Stimulated activated memory B cell treated with anti-CD40 and anti-IgM and Interleukin-4, amounts not matched to agents 10 μg/mL and 1 μg/mL and 100 μg/mL, for 72 hours (primary cell): ENCODE measurements at regions not wholly inside any gene's neighbourhood (a gene's known extent, or its start where the extent isn't known, plus 50 kb on each side); places are given as distances from the start of the nearest gene placed in this dataset.

Experiments
- ATAC-seq: fragments of 150-1000 bp; cut with Tn5 transposase; 2 replicates; pipeline ENCODE4 v1.10.0; 2021
- H3K27ac Mint-ChIP-seq: one replicate; pipeline ENCODE4 v1.8.0; 2022; ENCODE audit warnings: mild to moderate bottlenecking, mixed read lengths
- H3K27me3 Mint-ChIP-seq: one replicate; pipeline ENCODE4 v1.8.0; 2022; ENCODE audit warnings: mixed read lengths
- H3K36me3 Mint-ChIP-seq: one replicate; pipeline ENCODE4 v1.8.0; 2022; ENCODE audit warnings: mixed read lengths
- H3K4me1 Mint-ChIP-seq: one replicate; pipeline ENCODE4 v1.8.0; 2022; ENCODE audit warnings: mixed read lengths
- H3K4me3 Mint-ChIP-seq: one replicate; pipeline ENCODE4 v1.8.0; 2022; ENCODE audit warnings: mild to moderate bottlenecking, moderate library complexity, mixed read lengths
- H3K9me3 Mint-ChIP-seq: one replicate; pipeline ENCODE4 v1.8.0; 2022; ENCODE audit warnings: mixed read lengths

GRCh38 chr6:223763-224162 lies 68.5 kb upstream of the DUSP22 start:
- Mint-ChIP-seq H3K36me3 (no peaks in the 10 kb centered on the region), H3K4me3 (no peak overlapping the region), H3K27ac (peak overlapping the region; percentile 7), H3K4me1 (peaks cover 74% of the 10 kb centered on the region), H3K9me3 (no peaks in the 10 kb centered on the region), H3K27me3 (no peaks in the 10 kb centered on the region)
- ATAC-seq = no peak

- H3K9me3 Mint-ChIP-seq = no peaks in the 10 kb centered on the region
- H3K4me3 Mint-ChIP-seq = no peak overlapping the region
- H3K4me1 Mint-ChIP-seq = peaks cover 74% of the 10 kb centered on the region
Measured at GRCh38 chr6:224350-224749, 67.9 kb upstream of the DUSP22 start.

GRCh38 chr6:225121-225721 lies 67.1 kb upstream of the DUSP22 start:
- Mint-ChIP-seq H3K9me3 (no peaks in the 10 kb centered on the region), H3K4me1 (peaks cover 71% of the 10 kb centered on the region), H3K27ac (peak overlapping the region; percentile 84), H3K4me3 (peak overlapping the region; percentile 57), H3K36me3 (no peaks in the 10 kb centered on the region), H3K27me3 (no peaks in the 10 kb centered on the region)
- peak; percentile 70 for ATAC-seq

More at GRCh38 chr6:224350-224749, 67.9 kb upstream of the DUSP22 start:
- no peak for ATAC-seq
- H3K36me3 Mint-ChIP-seq = no peaks in the 10 kb centered on the region
- H3K27ac Mint-ChIP-seq = peak overlapping the region; percentile 84
- H3K27me3 Mint-ChIP-seq = no peaks in the 10 kb centered on the region

GRCh38 chr6:225907-226306 lies 66.4 kb upstream of the DUSP22 start:
- no peak for ATAC-seq
- no peaks in the 10 kb centered on the region for H3K9me3 Mint-ChIP-seq
- H3K27me3 Mint-ChIP-seq = no peaks in the 10 kb centered on the region
- H3K36me3 Mint-ChIP-seq = no peaks in the 10 kb centered on the region
- peak overlapping the region; percentile 84 for H3K27ac Mint-ChIP-seq
- H3K4me3 Mint-ChIP-seq = no peak overlapping the region
- H3K4me1 Mint-ChIP-seq = peaks cover 71% of the 10 kb centered on the region

- Mint-ChIP-seq H3K27ac (peak overlapping the region; percentile 84), H3K4me1 (peaks cover 64% of the 10 kb centered on the region), H3K9me3 (no peaks in the 10 kb centered on the region), H3K27me3 (no peaks in the 10 kb centered on the region), H3K4me3 (no peak overlapping the region), H3K36me3 (no peaks in the 10 kb centered on the region)
- ATAC-seq = peak; percentile 17
Measured at GRCh38 chr6:226516-227073, 65.7 kb upstream of the DUSP22 start.

GRCh38 chr6:227074-227782 lies 65.1 kb upstream of the DUSP22 start:
- H3K4me3 Mint-ChIP-seq = no peak overlapping the region
- peak; percentile 86 for ATAC-seq
- no peaks in the 10 kb centered on the region for H3K27me3 Mint-ChIP-seq
- peaks cover 58% of the 10 kb centered on the region for H3K4me1 Mint-ChIP-seq
- peak overlapping the region; percentile 84 for H3K27ac Mint-ChIP-seq
- no peaks in the 10 kb centered on the region for H3K36me3 Mint-ChIP-seq
- H3K9me3 Mint-ChIP-seq = no peaks in the 10 kb centered on the region

- peaks cover 63% of the 10 kb centered on the region for H3K4me1 Mint-ChIP-seq
- ATAC-seq = peak; percentile 56
- H3K27ac Mint-ChIP-seq = peak overlapping the region; percentile 84
- no peaks in the 10 kb centered on the region for H3K27me3 Mint-ChIP-seq
- peak overlapping the region; percentile 59 for H3K4me3 Mint-ChIP-seq
- H3K9me3 Mint-ChIP-seq = no peaks in the 10 kb centered on the region
- H3K36me3 Mint-ChIP-seq = no peaks in the 10 kb centered on the region
Measured at GRCh38 chr6:227812-228338, 64.4 kb upstream of the DUSP22 start.

- H3K4me1 Mint-ChIP-seq = peaks cover 68% of the 10 kb centered on the region
- no peaks in the 10 kb centered on the region for H3K9me3 Mint-ChIP-seq
- H3K27me3 Mint-ChIP-seq = no peaks in the 10 kb centered on the region
- H3K4me3 Mint-ChIP-seq = peak overlapping the region; percentile 69
- peak overlapping the region; percentile 84 for H3K27ac Mint-ChIP-seq
- no peaks in the 10 kb centered on the region for H3K36me3 Mint-ChIP-seq
- no peak for ATAC-seq
Measured at GRCh38 chr6:228881-229651, 63.2 kb upstream of the DUSP22 start.

GRCh38 chr6:231779-232178 lies 60.5 kb upstream of the DUSP22 start:
- Mint-ChIP-seq H3K36me3 (no peaks in the 10 kb centered on the region), H3K27ac (no peak overlapping the region), H3K9me3 (no peaks in the 10 kb centered on the region), H3K4me3 (no peak overlapping the region), H3K4me1 (peaks cover 67% of the 10 kb centered on the region), H3K27me3 (no peaks in the 10 kb centered on the region)
- no peak for ATAC-seq

GRCh38 chr6:232982-233640 lies 59.2 kb upstream of the DUSP22 start:
- peak overlapping the region; percentile 51 for H3K27ac Mint-ChIP-seq
- H3K4me3 Mint-ChIP-seq = no peak overlapping the region
- no peaks in the 10 kb centered on the region for H3K36me3 Mint-ChIP-seq
- no peaks in the 10 kb centered on the region for H3K9me3 Mint-ChIP-seq
- no peak for ATAC-seq
- peaks cover 56% of the 10 kb centered on the region for H3K4me1 Mint-ChIP-seq
- H3K27me3 Mint-ChIP-seq = no peaks in the 10 kb centered on the region

GRCh38 chr6:234706-235372 lies 57.4 kb upstream of the DUSP22 start:
- H3K27me3 Mint-ChIP-seq = no peaks in the 10 kb centered on the region
- H3K4me1 Mint-ChIP-seq = peaks cover 42% of the 10 kb centered on the region
- peak overlapping the region; percentile 81 for H3K27ac Mint-ChIP-seq

GRCh38 chr6:235763-236360 lies 56.4 kb upstream of the DUSP22 start:
- peak overlapping the region; percentile 57 for H3K4me3 Mint-ChIP-seq
- ATAC-seq = peak; percentile 89
- H3K27me3 Mint-ChIP-seq = no peaks in the 10 kb centered on the region
- H3K36me3 Mint-ChIP-seq = no peaks in the 10 kb centered on the region
- no peaks in the 10 kb centered on the region for H3K9me3 Mint-ChIP-seq
- H3K4me1 Mint-ChIP-seq = peaks cover 36% of the 10 kb centered on the region
- H3K27ac Mint-ChIP-seq = peak overlapping the region; percentile 81

More at GRCh38 chr6:234706-235372, 57.4 kb upstream of the DUSP22 start:
- H3K9me3 Mint-ChIP-seq = no peaks in the 10 kb centered on the region
- H3K36me3 Mint-ChIP-seq = no peaks in the 10 kb centered on the region
- H3K4me3 Mint-ChIP-seq = no peak overlapping the region
- ATAC-seq = no peak

- peaks cover 36% of the 10 kb centered on the region for H3K4me1 Mint-ChIP-seq
- H3K36me3 Mint-ChIP-seq = no peaks in the 10 kb centered on the region
- H3K27me3 Mint-ChIP-seq = no peaks in the 10 kb centered on the region
- H3K27ac Mint-ChIP-seq = peak overlapping the region; percentile 81
- ATAC-seq = peak; percentile 42
- no peaks in the 10 kb centered on the region for H3K9me3 Mint-ChIP-seq
- no peak overlapping the region for H3K4me3 Mint-ChIP-seq
Measured at GRCh38 chr6:236519-236918, 55.8 kb upstream of the DUSP22 start.

- H3K36me3 Mint-ChIP-seq = no peaks in the 10 kb centered on the region
- H3K4me1 Mint-ChIP-seq = peaks cover 19% of the 10 kb centered on the region
- no peak for ATAC-seq
- H3K27ac Mint-ChIP-seq = no peak overlapping the region
- H3K9me3 Mint-ChIP-seq = no peaks in the 10 kb centered on the region
- no peaks in the 10 kb centered on the region for H3K27me3 Mint-ChIP-seq
- H3K4me3 Mint-ChIP-seq = no peak overlapping the region
Measured at GRCh38 chr6:240151-240550, 52.1 kb upstream of the DUSP22 start.
